PC-9 (cell line): ENCODE measurements at regions not wholly inside any gene's neighbourhood (a gene's known extent, or its start where the extent isn't known, plus 50 kb on each side); places are given as distances from the start of the nearest gene placed in this dataset.

ENCODE experiments used
- BruUV-seq: library from RNA; stranded (reverse); fragments of 400-500 nt; replicated peaks from 2 replicates; lab custom pipeline; 2021; lab: Mats Ljungman, UMichigan
- CTCF ChIA-PET: fragments of 300-600 bp; sonication (Branson Sonifier 250); formaldehyde crosslinking; loops from one replicate; lab custom pipeline; 2022; ENCODE audit warnings: antibody characterized with exemption; lab: Charles Lee
- POLR2A ChIA-PET: fragments of 300-600 bp; sonication (Branson Sonifier 250); formaldehyde crosslinking; loops from one replicate; lab custom pipeline; 2022; ENCODE audit warnings: antibody characterized with exemption; ENCODE audit not compliant: unreplicated experiment; lab: Charles Lee
- DNase-seq, 2 experiments: peaks; one replicate each; pipeline versions ENCODE4 v3.0.0 to v3.0.0-alpha.2; 2015 to 2022; ENCODE audit warnings: mixed read lengths in 1 of 2
- H2AFZ ChIP-seq: fragments of 200-600 bp; sonication (generic); 2 replicates; pipeline ENCODE4 v1.8.1; 2017; ENCODE audit warnings: antibody characterized with exemption
- H3F3A ChIP-seq: fragments of 200-600 bp; sonication (generic); 2 replicates; pipeline ENCODE4 v1.8.1; 2017; ENCODE audit warnings: antibody characterized with exemption, mild to moderate bottlenecking, low read depth; ENCODE audit not compliant: insufficient read depth
- H3K27ac ChIP-seq: fragments of 200-600 bp; sonication (generic); 2 replicates; pipeline ENCODE4 v1.6.1; 2016; ENCODE audit warnings: mixed run types
- H3K27me3 ChIP-seq: fragments of 200-600 bp; sonication (generic); 2 replicates; pipeline ENCODE4 v1.6.1; 2016; ENCODE audit warnings: low read depth, mixed run types; ENCODE audit not compliant: insufficient read depth
- H3K36me3 ChIP-seq: fragments of 200-600 bp; sonication (generic); 2 replicates; pipeline ENCODE4 v1.6.1; 2016; ENCODE audit warnings: low read depth, mixed run types
- H3K4me1 ChIP-seq: fragments of 200-600 bp; sonication (generic); replicated peaks from 2 replicates; pipeline ENCODE4 v1.6.1; 2016; ENCODE audit warnings: mixed run types; ENCODE audit not compliant: insufficient read depth
- H3K4me2 ChIP-seq: fragments of 200-600 bp; sonication (generic); 2 replicates; pipeline ENCODE4 v1.6.1; 2017; ENCODE audit warnings: mixed run types
- H3K4me3 ChIP-seq: fragments of 200-600 bp; sonication (generic); 2 replicates; pipeline ENCODE4 v1.6.1; 2016; ENCODE audit warnings: mixed run types
- H3K79me2 ChIP-seq: fragments of 200-600 bp; sonication (generic); 2 replicates; pipeline ENCODE4 v1.6.1; 2017; ENCODE audit warnings: low read depth, mixed run types
- H3K9me2 ChIP-seq: fragments of 200-600 bp; sonication (generic); 2 replicates; pipeline ENCODE4 v1.8.1; 2017; ENCODE audit warnings: mild to moderate bottlenecking; ENCODE audit not compliant: insufficient read depth
- H3K9me3 ChIP-seq: fragments of 200-600 bp; sonication (generic); 2 replicates; pipeline ENCODE4 v1.8.1; 2016; ENCODE audit warnings: low read depth; ENCODE audit not compliant: insufficient read depth
- H4K20me1 ChIP-seq: fragments of 200-600 bp; sonication (generic); 2 replicates; pipeline ENCODE4 v1.8.1; 2017; ENCODE audit not compliant: insufficient read depth
- EZH2 ChIP-seq: fragments of 200-600 bp; sonication (generic); IDR thresholded peaks from 2 replicates; pipeline ENCODE4 v1.8.0; 2017; ENCODE audit warnings: antibody characterized with exemption, low read depth
- intact Hi-C: fragments of 100-400 bp; cut with micrococcal nuclease; formaldehyde crosslinking; loops from one replicate; pipeline ENCODE4 v1.10.0; 2022; ENCODE audit not compliant: unreplicated experiment
- TF ChIP-seq, protein P1 (sequence below): fragments of 200-600 bp; sonication (generic); conservative IDR thresholded peaks from 2 replicates; pipeline ENCODE4 v1.6.1; 2017; ENCODE audit warnings: mixed run types, antibody characterized with exemption, mild to moderate bottlenecking, moderate library complexity

DNA sequence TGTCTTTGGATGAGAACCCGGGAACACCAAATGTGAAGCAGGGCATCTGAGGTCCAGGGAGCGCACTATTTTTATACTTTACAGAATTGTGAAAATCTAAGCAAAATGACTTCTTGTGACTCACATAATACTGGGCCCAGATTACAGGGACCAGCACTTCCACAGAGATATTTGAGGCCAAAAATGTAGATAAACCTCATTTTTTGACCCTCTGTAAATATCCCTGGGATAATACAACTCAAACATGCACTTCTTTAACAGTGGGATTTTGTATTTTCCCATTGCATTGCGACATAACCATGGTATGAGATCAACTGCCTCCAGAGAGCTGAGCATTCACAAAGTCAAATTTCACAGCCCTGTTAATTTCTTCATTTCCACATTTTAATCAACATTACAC lies 289.4 kb upstream of the ADGRL4 start:
- ChIA-PET CTCF (no interaction called here), POLR2A (no interaction called here)
- intact Hi-C loops, result no loop called here
- Histone ChIP-seq H3K79me2 (no peaks in the 10 kb centered on the region), H3F3A (no peaks in the 10 kb centered on the region), H3K4me3 (no peak overlapping the region), H3K27me3 (no peaks in the 10 kb centered on the region), H4K20me1 (no peaks in the 10 kb centered on the region), H3K4me1 (no peaks in the 10 kb centered on the region), H3K36me3 (no peaks in the 10 kb centered on the region), H3K9me2 (peaks cover 8% of the 10 kb centered on the region), H2AFZ (no peak overlapping the region), H3K27ac (no peak overlapping the region), H3K9me3 (no peaks in the 10 kb centered on the region), H3K4me2 (no peak overlapping the region)
- no peak for TF ChIP-seq EZH2
- TF ChIP-seq, protein P1, sequence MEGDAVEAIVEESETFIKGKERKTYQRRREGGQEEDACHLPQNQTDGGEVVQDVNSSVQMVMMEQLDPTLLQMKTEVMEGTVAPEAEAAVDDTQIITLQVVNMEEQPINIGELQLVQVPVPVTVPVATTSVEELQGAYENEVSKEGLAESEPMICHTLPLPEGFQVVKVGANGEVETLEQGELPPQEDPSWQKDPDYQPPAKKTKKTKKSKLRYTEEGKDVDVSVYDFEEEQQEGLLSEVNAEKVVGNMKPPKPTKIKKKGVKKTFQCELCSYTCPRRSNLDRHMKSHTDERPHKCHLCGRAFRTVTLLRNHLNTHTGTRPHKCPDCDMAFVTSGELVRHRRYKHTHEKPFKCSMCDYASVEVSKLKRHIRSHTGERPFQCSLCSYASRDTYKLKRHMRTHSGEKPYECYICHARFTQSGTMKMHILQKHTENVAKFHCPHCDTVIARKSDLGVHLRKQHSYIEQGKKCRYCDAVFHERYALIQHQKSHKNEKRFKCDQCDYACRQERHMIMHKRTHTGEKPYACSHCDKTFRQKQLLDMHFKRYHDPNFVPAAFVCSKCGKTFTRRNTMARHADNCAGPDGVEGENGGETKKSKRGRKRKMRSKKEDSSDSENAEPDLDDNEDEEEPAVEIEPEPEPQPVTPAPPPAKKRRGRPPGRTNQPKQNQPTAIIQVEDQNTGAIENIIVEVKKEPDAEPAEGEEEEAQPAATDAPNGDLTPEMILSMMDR, result no peak
- no peak for DNase-seq
- BruUV-seq, result no TSS peak

DNA sequence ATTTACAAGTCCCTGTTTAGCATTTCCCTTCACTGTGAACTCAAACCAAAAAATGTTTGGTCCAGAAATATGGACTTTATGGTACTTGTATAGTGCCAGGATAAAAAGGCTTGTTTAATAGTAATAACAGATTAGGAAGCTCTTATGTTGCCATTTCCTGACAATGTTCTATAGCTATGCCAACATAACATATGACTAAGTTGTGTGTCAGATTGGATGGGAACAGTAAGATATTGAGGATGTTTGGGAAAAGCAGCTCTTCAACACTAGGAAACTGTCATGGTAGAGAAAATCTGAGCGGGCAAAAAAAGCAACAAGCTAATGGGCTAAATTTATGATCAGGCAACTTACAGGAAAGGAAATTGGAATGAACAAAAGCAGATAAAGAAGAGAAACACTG lies 287.1 kb upstream of the ADGRL4 start:
- intact Hi-C loops, result no loop called here
- Histone ChIP-seq H3K9me3 (no peaks in the 10 kb centered on the region), H3K9me2 (peaks cover 3% of the 10 kb centered on the region; the same call in 1 of the 2 replicates), H3K27me3 (no peaks in the 10 kb centered on the region), H3K4me3 (no peak overlapping the region), H3K79me2 (no peaks in the 10 kb centered on the region), H3K27ac (no peak overlapping the region), H3F3A (no peaks in the 10 kb centered on the region), H2AFZ (no peak overlapping the region), H3K4me2 (no peak overlapping the region), H3K36me3 (no peaks in the 10 kb centered on the region), H3K4me1 (no peaks in the 10 kb centered on the region), H4K20me1 (no peaks in the 10 kb centered on the region; the same call in 1 of the 2 replicates)
- TF ChIP-seq, protein P1, result no peak
- no peak for TF ChIP-seq EZH2
- DNase-seq, result no peak
- POLR2A ChIA-PET, result no interaction called here
- no TSS peak for BruUV-seq
- CTCF ChIA-PET, result interaction anchor here (0.6 kb wide), 1 partner anchor 179 kb away, joined by 3 read pairs; no protein-coding TSS in a partner anchor

DNA sequence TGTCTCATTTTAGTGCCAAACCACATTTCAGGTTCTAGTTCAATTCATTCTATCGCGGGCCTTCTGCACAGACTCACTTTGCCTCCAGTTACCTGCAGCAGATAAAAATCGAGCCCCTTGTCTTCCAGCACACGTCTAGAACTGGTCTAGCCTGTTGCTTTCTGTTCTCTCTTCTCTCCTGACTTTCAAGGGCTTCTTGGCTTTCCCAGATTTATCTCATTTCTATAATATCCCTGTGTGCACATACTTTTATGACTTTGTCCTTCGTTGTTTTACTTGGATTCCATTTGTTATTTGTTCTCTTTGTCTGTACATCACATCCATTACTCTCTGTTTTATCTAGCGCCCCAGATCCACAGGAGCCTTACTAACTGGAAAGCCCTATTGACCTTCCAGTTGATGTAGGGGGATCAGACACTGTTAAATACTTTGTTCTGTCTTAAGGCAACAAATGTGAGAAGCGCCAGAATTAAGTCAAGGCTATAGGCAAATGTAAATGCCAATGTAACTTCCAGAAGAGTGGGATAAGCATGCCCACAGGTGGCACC lies 284.5 kb upstream of the ADGRL4 start:
- Histone ChIP-seq H3F3A (no peaks in the 10 kb centered on the region), H3K79me2 (no peaks in the 10 kb centered on the region), H3K4me2 (no peak overlapping the region), H3K9me2 (no peaks in the 10 kb centered on the region), H3K4me3 (no peak overlapping the region), H3K36me3 (no peaks in the 10 kb centered on the region), H3K27ac (no peak overlapping the region), H3K9me3 (no peaks in the 10 kb centered on the region), H3K27me3 (no peaks in the 10 kb centered on the region), H3K4me1 (no peaks in the 10 kb centered on the region), H4K20me1 (no peaks in the 10 kb centered on the region; the same call in 1 of the 2 replicates), H2AFZ (no peak overlapping the region; the same call in 1 of the 2 replicates)
- DNase-seq, result no peak
- POLR2A ChIA-PET, result no interaction called here
- CTCF ChIA-PET, result no interaction called here
- intact Hi-C loops, result no loop called here
- no TSS peak for BruUV-seq
- TF ChIP-seq, protein P1, result no peak
- no peak for TF ChIP-seq EZH2
